Endothelial cell of umbilical vein (primary cell): ENCODE measurements at regions not wholly inside any gene's neighbourhood (a gene's known extent, or its start where the extent isn't known, plus 50 kb on each side); places are given as distances from the start of the nearest gene placed in this dataset.

Experiments used
- BruUV-seq: library from RNA; stranded (reverse); fragments of 400-500 nt; replicated peaks from 2 replicates; lab custom pipeline; 2021; lab: Mats Ljungman, UMichigan
- CTCF ChIA-PET: fragments of 300-600, 350-600 bp; sonication (Branson Sonifier 250); formaldehyde crosslinking; loops from one replicate; lab custom pipeline; 2021; ENCODE audit warnings: antibody characterized with exemption, inconsistent platforms; lab: Charles Lee
- POLR2A ChIA-PET: fragments of 300-600, 350-600 bp; sonication (Branson Sonifier 250); formaldehyde crosslinking; loops from one replicate; lab custom pipeline; 2021; ENCODE audit warnings: antibody characterized with exemption, inconsistent platforms; lab: Charles Lee
- DNase-seq: peaks from one replicate; pipeline ENCODE4 v3.0.0-alpha.2; 2011; ENCODE audit warnings: low read depth, low spot score
- FAIRE-seq: peaks from 2 replicates; lab custom pipeline; 2011; peaks lifted over from hg19 to GRCh38; lab: Jason Lieb, UNC
- H2AFZ ChIP-seq: 2 replicates; pipeline ENCODE4 v1.6.0; 2012; ENCODE audit warnings: low read depth, low read length, control low read depth, inconsistent platforms
- H3K27ac ChIP-seq: 2 replicates; pipeline ENCODE4 v1.5.1; 2011; ENCODE audit warnings: low read depth, mild to moderate bottlenecking, control low read depth, low read length, moderate library complexity; ENCODE audit not compliant: insufficient read depth
- H3K27me3 ChIP-seq, 2 experiments: 2 replicates each; pipeline versions ENCODE4 v1.6.0 to v1.6.1; 2011; ENCODE audit warnings: low read length in 2 of 2, mixed read lengths in 1 of 2; ENCODE audit not compliant: control insufficient read depth in 2 of 2, insufficient read depth in 2 of 2
- H3K36me3 ChIP-seq, 2 experiments: 2 replicates in 1 of 2; 3 replicates in 1 of 2; pipeline ENCODE4 v1.5.1; 2011; ENCODE audit warnings: low read length in 2 of 2, mild to moderate bottlenecking in 1 of 2, moderate library complexity in 1 of 2; ENCODE audit not compliant: control insufficient read depth in 2 of 2, insufficient read depth in 2 of 2; ENCODE audit errors: extremely low read depth in 1 of 2
- H3K4me1 ChIP-seq: 3 replicates; pipeline ENCODE4 v1.5.1; 2011; ENCODE audit warnings: mild to moderate bottlenecking, low read length; ENCODE audit not compliant: control insufficient read depth, insufficient read depth; ENCODE audit errors: extremely low read depth
- H3K4me2 ChIP-seq: 2 replicates; pipeline ENCODE4 v1.6.1; 2011; ENCODE audit warnings: low read length, control low read depth, mixed read lengths; ENCODE audit not compliant: insufficient read depth
- H3K4me3 ChIP-seq, 3 experiments: fragments of 200-600 bp in 1 of 3; sonication (generic), shearing (Covaris generic) in 1 of 3; replicated peaks in 1 of 3; 2 replicates each; pipeline ENCODE4 v1.5.1; 2011 to 2016; ENCODE audit warnings: control low read depth in 3 of 3, low read length in 3 of 3, mild to moderate bottlenecking in 2 of 3, inconsistent platforms in 1 of 3, low read depth in 1 of 3, moderate library complexity in 1 of 3; ENCODE audit not compliant: insufficient read depth in 1 of 3
- H3K79me2 ChIP-seq: 2 replicates; pipeline ENCODE4 v1.6.0; 2012; ENCODE audit warnings: low read length, inconsistent platforms; ENCODE audit not compliant: control insufficient read depth, insufficient read depth
- H3K9ac ChIP-seq: replicated peaks from 2 replicates; pipeline ENCODE3; 2011; ENCODE audit warnings: low read length, control low read depth; ENCODE audit not compliant: insufficient read depth; ENCODE audit errors: extremely low read depth
- H3K9me1 ChIP-seq: replicated peaks from 3 replicates; pipeline ENCODE4 v1.6.0; 2011; ENCODE audit warnings: mild to moderate bottlenecking, low read length; ENCODE audit not compliant: control insufficient read depth, insufficient read depth; ENCODE audit errors: extremely low read depth
- H3K9me3 ChIP-seq: replicated peaks from 2 replicates; pipeline ENCODE4 v1.5.1; 2012; ENCODE audit warnings: low read length, inconsistent platforms; ENCODE audit not compliant: control insufficient read depth, insufficient read depth
- H4K20me1 ChIP-seq: replicated peaks from 2 replicates; pipeline ENCODE3; 2011; ENCODE audit warnings: mild to moderate bottlenecking, low read length; ENCODE audit not compliant: control insufficient read depth, insufficient read depth; ENCODE audit errors: extremely low read depth
- CTCF ChIP-seq, 2 donors: IDR thresholded peaks; 1 replicate in 1 of 2; 2 replicates in 1 of 2; pipeline ENCODE4 v1.5.1; 2011; ENCODE audit warnings: low read length in 2 of 2, mild to moderate bottlenecking in 2 of 2, moderate library complexity in 2 of 2, control low read depth in 1 of 2, inconsistent platforms in 1 of 2, low read depth in 1 of 2; ENCODE audit not compliant: insufficient read depth in 1 of 2; ENCODE audit errors: extremely low read depth in 1 of 2
- EZH2 ChIP-seq: IDR thresholded peaks from 2 replicates; pipeline ENCODE4 v1.6.1; 2012; ENCODE audit warnings: borderline replicate concordance, low read depth, mild to moderate bottlenecking, moderate library complexity, low read length, inconsistent platforms; ENCODE audit not compliant: severe bottlenecking
- FOS ChIP-seq: IDR thresholded peaks from 2 replicates; pipeline ENCODE4 v1.6.1; 2011; ENCODE audit warnings: mild to moderate bottlenecking, low read length, moderate library complexity, borderline replicate concordance; ENCODE audit not compliant: insufficient read depth
- GATA2 ChIP-seq: IDR thresholded peaks from 2 replicates; pipeline ENCODE4 v1.7.0; 2011; ENCODE audit warnings: low read depth, mild to moderate bottlenecking, moderate library complexity, mixed read lengths, low read length; ENCODE audit not compliant: insufficient read length, insufficient read depth
- JUN ChIP-seq: IDR thresholded peaks from 2 replicates; pipeline ENCODE4 v1.6.1; 2011; ENCODE audit warnings: borderline replicate concordance, low read depth; ENCODE audit not compliant: insufficient read length, insufficient read depth
- POLR2A ChIP-seq: IDR thresholded peaks from 2 replicates; pipeline ENCODE4 v1.6.1; 2012; ENCODE audit warnings: low read depth, mild to moderate bottlenecking, control low read depth, low read length
- dilution Hi-C: fragments of 300-500 bp; cut with MboI; formaldehyde crosslinking; loops from one replicate; pipeline ENCODE4 v1.15.0; 2019; ENCODE audit warnings: low sequenced_read_pairs; ENCODE audit not compliant: extremely low pct_ligation_motif_present
- intact Hi-C: fragments of 100-400 bp; cut with micrococcal nuclease; formaldehyde crosslinking; loops from one replicate; pipeline ENCODE4 v1.10.0; 2022
- TF ChIP-seq, protein P1 (sequence below): IDR thresholded peaks from 2 replicates; pipeline ENCODE4 v1.6.1; 2011; ENCODE audit not compliant: insufficient read depth, insufficient read length

- Histone ChIP-seq H3K79me2 (no peaks in the 10 kb centered on the region), H3K9me1 (no peaks in the 10 kb centered on the region), H3K9ac (no peak overlapping the region), H4K20me1 (no peaks in the 10 kb centered on the region), H3K27me3 (no peaks in the 10 kb centered on the region), H3K9me3 (no peaks in the 10 kb centered on the region), H2AFZ (no peak overlapping the region), H3K4me2 (no peak overlapping the region), H3K4me3 (no peak overlapping the region), H3K36me3 (no peaks in the 10 kb centered on the region), H3K27ac (no peak overlapping the region), H3K4me1 (no peaks in the 10 kb centered on the region)
- FAIRE-seq: no peak
- ChIA-PET POLR2A (no interaction called here), CTCF (interaction anchor here (0.9 to 1.3 kb wide), 2 partner anchors 7 to 18 kb away, joined by 3 read pairs; no protein-coding TSS in a partner anchor)
- TF ChIP-seq GATA2: no peak
- no peak for TF ChIP-seq EZH2
- no peak for TF ChIP-seq POLR2A
- TF ChIP-seq CTCF (IDR thresholded peaks at IDR 0.05; ENCODE audit: extremely low read depth in 1 of 2, insufficient read depth in 1 of 2, low read depth in 1 of 2, low read length in 2 of 2): no peak
- TF ChIP-seq JUN: no peak
- no peak for TF ChIP-seq FOS
- TF ChIP-seq, protein P1, sequence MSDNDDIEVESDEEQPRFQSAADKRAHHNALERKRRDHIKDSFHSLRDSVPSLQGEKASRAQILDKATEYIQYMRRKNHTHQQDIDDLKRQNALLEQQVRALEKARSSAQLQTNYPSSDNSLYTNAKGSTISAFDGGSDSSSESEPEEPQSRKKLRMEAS: no peak
- intact Hi-C loops: no loop called here
- no TSS peak for BruUV-seq
- dilution Hi-C loops: no loop called here
- DNase-seq: no peak
These were observed 82.7 kb upstream of the JUN start for GRCh38 chr1:58866578-58866977.
